ENCODE measurements at regions not wholly inside any gene's neighbourhood (a gene's known extent, or its start where the extent isn't known, plus 50 kb on each side); places are given as distances from the start of the nearest gene placed in this dataset.

GRCh38 chr10:29105516-29106215 lies 183.2 kb upstream of the LYZL1 start:
- no peak for TF ChIP-seq CTCF (IDR thresholded peaks at IDR 0.05; ENCODE audit: insufficient read depth, low read length)
- DNase-seq (ENCODE audit: low read depth) = peak; percentile 93
- H3K4me3 ChIP-seq (ENCODE audit: low read depth, low read length) = no peak overlapping the region

- H3K4me3 ChIP-seq (ENCODE audit: low read depth, low read length) = no peak overlapping the region
- no peak for DNase-seq (ENCODE audit: low read depth)
- no peak for TF ChIP-seq CTCF (IDR thresholded peaks at IDR 0.05; ENCODE audit: insufficient read depth, low read length)
These were observed 182.6 kb upstream of the LYZL1 start for GRCh38 chr10:29106287-29106686.

- TF ChIP-seq CTCF (IDR thresholded peaks at IDR 0.05; ENCODE audit: insufficient read depth, low read length) = no peak
- no peak for DNase-seq (ENCODE audit: low read depth)
- H3K4me3 ChIP-seq (ENCODE audit: low read depth, low read length) = no peak overlapping the region
These were observed 180.9 kb upstream of the LYZL1 start for GRCh38 chr10:29107866-29108498.

- TF ChIP-seq CTCF (IDR thresholded peaks at IDR 0.05; ENCODE audit: insufficient read depth, low read length) = no peak
- no peak overlapping the region for H3K4me3 ChIP-seq (ENCODE audit: low read depth, low read length)
These were observed 178.9 kb upstream of the LYZL1 start for GRCh38 chr10:29109707-29110571.

GRCh38 chr10:29112827-29113615 lies 175.8 kb upstream of the LYZL1 start:
- peak; percentile 11 for DNase-seq (ENCODE audit: low read depth)
- no peak overlapping the region for H3K4me3 ChIP-seq (ENCODE audit: low read depth, low read length)
- no peak for TF ChIP-seq CTCF (IDR thresholded peaks at IDR 0.05; ENCODE audit: insufficient read depth, low read length)

More at GRCh38 chr10:29109707-29110571, 178.9 kb upstream of the LYZL1 start:
- DNase-seq (ENCODE audit: low read depth) = no peak

- DNase-seq (ENCODE audit: low read depth) = no peak
- TF ChIP-seq CTCF (IDR thresholded peaks at IDR 0.05; ENCODE audit: insufficient read depth, low read length) = no peak
- no peak overlapping the region for H3K4me3 ChIP-seq (ENCODE audit: low read depth, low read length)
These were observed 175.3 kb upstream of the LYZL1 start for GRCh38 chr10:29113616-29113945.
